ENCODE measurements at regions not wholly inside any gene's neighbourhood (a gene's known extent, or its start where the extent isn't known, plus 50 kb on each side); places are given as distances from the start of the nearest gene placed in this dataset.
"Not testable (repeated sequence)": the region's sequence is repeated elsewhere in the genome, so short reads cannot be mapped to it uniquely, and the experiment has no call there.

- H3K4me3 Mint-ChIP-seq, result no peak overlapping the region
- H3K4me1 Mint-ChIP-seq (ENCODE audit: low read depth), result peaks cover 3% of the 10 kb centered on the region
- no peak overlapping the region for H3K27ac Mint-ChIP-seq
- no peak for DNase-seq (ENCODE audit: low spot score)
- no peaks in the 10 kb centered on the region for H3K9me3 Mint-ChIP-seq
- peaks cover 20% of the 10 kb centered on the region for H3K27me3 Mint-ChIP-seq (ENCODE audit: low read depth)
- H3K36me3 Mint-ChIP-seq (ENCODE audit: low read depth), result no peaks in the 10 kb centered on the region
Observed at GRCh38 chr5:62206150-62206829, 99.7 kb upstream of the KIF2A start.

GRCh38 chr5:62208218-62208852 is 97.7 kb upstream of the KIF2A start:
- no peak overlapping the region for H3K27ac Mint-ChIP-seq
- no peak for DNase-seq (ENCODE audit: low spot score)
- peaks cover 18% of the 10 kb centered on the region for H3K27me3 Mint-ChIP-seq (ENCODE audit: low read depth)
- no peaks in the 10 kb centered on the region for H3K9me3 Mint-ChIP-seq
- no peak overlapping the region for H3K4me3 Mint-ChIP-seq
- peaks cover 3% of the 10 kb centered on the region for H3K4me1 Mint-ChIP-seq (ENCODE audit: low read depth)
- H3K36me3 Mint-ChIP-seq (ENCODE audit: low read depth), result no peaks in the 10 kb centered on the region

- DNase-seq (ENCODE audit: low spot score), result no peak
- H3K9me3 Mint-ChIP-seq, result no peaks in the 10 kb centered on the region
- peaks cover 26% of the 10 kb centered on the region for H3K27me3 Mint-ChIP-seq (ENCODE audit: low read depth)
- H3K36me3 Mint-ChIP-seq (ENCODE audit: low read depth), result no peaks in the 10 kb centered on the region
- no peak overlapping the region for H3K4me3 Mint-ChIP-seq
- H3K4me1 Mint-ChIP-seq (ENCODE audit: low read depth), result peaks cover 3% of the 10 kb centered on the region
- no peak overlapping the region for H3K27ac Mint-ChIP-seq
Observed at GRCh38 chr5:62211405-62211804, 94.6 kb upstream of the KIF2A start.

DNA sequence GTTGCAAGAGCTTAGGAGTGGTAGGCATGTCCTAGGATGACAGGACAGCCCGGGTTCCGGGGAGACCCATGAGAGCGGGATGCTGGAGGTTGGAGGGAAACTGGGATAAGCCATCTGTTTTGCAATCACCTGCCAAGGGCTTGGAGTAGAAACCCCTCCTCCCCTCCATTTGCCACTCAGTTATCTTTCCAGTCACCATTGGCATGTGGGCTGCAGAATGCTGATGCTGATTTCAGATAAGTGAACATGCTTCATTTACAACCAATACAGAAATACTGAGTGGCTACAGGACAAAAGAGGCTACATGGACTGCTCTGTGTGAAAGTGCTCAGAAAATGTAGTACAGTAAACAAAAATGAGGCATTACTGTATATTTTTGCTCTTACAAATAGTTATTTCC is 93.4 kb upstream of the KIF2A start:
- no peak overlapping the region for H3K27ac Mint-ChIP-seq
- no peak overlapping the region for H3K4me3 Mint-ChIP-seq
- H3K27me3 Mint-ChIP-seq (ENCODE audit: low read depth), result peaks cover 27% of the 10 kb centered on the region
- H3K9me3 Mint-ChIP-seq, result no peaks in the 10 kb centered on the region
- no peaks in the 10 kb centered on the region for H3K36me3 Mint-ChIP-seq (ENCODE audit: low read depth)
- no peak for DNase-seq (ENCODE audit: low spot score)
- H3K4me1 Mint-ChIP-seq (ENCODE audit: low read depth), result peaks cover 3% of the 10 kb centered on the region

GRCh38 chr5:62214701-62215100 is 91.3 kb upstream of the KIF2A start:
- peaks cover 28% of the 10 kb centered on the region for H3K27me3 Mint-ChIP-seq (ENCODE audit: low read depth)
- no peak for DNase-seq (ENCODE audit: low spot score)
- H3K9me3 Mint-ChIP-seq, result no peaks in the 10 kb centered on the region

DNA sequence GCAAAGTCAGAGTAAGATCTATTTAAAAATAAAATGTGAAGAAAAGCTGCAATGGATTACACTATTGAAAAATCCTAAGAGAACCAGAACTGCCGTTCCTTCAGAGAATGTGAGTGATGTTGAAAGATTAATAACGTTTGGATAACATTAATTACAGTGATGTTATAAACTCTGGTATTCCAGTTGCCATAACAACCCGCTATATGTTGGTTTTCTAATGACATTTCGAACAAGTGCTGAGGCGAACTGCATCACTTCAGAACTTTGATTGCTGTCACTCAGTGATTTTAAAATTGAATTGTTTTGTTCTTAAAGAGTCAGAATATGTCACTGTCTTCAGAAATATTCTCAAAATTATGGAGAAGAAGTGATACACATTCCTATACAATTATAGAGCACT is 89.4 kb upstream of the KIF2A start:
- H3K27me3 Mint-ChIP-seq (ENCODE audit: low read depth), result peaks cover 26% of the 10 kb centered on the region
- not testable (repeated sequence) for H3K4me1 Mint-ChIP-seq (ENCODE audit: low read depth); H3K36me3 Mint-ChIP-seq (ENCODE audit: low read depth); H3K4me3 Mint-ChIP-seq; H3K9me3 Mint-ChIP-seq; DNase-seq (ENCODE audit: low spot score); H3K27ac Mint-ChIP-seq

More at GRCh38 chr5:62214701-62215100, 91.3 kb upstream of the KIF2A start:
- Mint-ChIP-seq H3K4me3 (no peak overlapping the region), H3K4me1 (ENCODE audit: low read depth) (no peaks in the 10 kb centered on the region), H3K27ac (no peak overlapping the region), H3K36me3 (ENCODE audit: low read depth) (no peaks in the 10 kb centered on the region)

- H3K4me1 Mint-ChIP-seq (ENCODE audit: low read depth); DNase-seq (ENCODE audit: low spot score); H3K9me3 Mint-ChIP-seq; H3K27ac Mint-ChIP-seq; H3K36me3 Mint-ChIP-seq (ENCODE audit: low read depth); H3K4me3 Mint-ChIP-seq: not testable (repeated sequence)
- peaks cover 26% of the 10 kb centered on the region for H3K27me3 Mint-ChIP-seq (ENCODE audit: low read depth)
Observed at GRCh38 chr5:62217095-62217494, 88.9 kb upstream of the KIF2A start.

DNA sequence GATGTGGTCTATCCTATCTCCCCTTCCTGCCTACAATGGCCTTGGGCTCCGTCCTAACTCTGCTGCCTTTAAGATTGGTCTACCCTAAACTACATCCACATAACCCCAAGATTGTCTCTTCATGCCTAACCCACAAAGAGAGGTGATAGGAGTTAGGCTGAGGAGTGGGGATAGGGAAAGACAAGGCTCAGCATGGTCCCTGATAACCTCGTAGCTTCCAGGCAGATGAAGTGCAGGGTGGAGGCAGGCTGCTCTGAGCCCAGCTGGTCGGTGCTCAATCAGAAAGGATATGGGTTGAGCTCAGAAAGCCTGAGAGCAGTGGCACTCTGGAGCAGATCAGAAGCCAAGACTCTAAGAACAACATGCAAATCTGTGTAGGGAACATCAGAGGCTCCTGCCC is 87.1 kb upstream of the KIF2A start:
- not testable (repeated sequence) for H3K4me3 Mint-ChIP-seq

DNA sequence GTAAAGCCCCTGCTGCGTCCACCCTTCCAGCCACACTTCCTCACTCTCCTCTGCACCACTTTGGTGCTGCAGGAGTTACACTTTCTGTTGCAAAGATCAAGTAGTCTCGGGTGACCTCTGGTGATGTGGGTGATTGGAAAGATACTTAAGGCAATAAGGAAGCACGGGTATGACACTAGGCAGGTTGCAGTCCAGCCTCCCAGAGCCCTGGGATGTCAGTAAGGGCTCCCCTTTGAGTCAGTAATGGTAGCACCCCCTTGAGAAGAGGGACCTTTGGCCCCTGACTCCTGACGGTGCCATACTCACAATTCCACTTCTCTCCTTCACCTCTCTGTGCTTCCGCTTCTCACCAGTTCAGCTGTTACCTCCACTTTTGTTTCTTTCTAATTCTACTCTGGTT is 84.1 kb upstream of the KIF2A start:
- DNase-seq (ENCODE audit: low spot score); H3K36me3 Mint-ChIP-seq (ENCODE audit: low read depth); H3K27ac Mint-ChIP-seq; H3K4me3 Mint-ChIP-seq: not testable (repeated sequence)
- Mint-ChIP-seq H3K27me3 (ENCODE audit: low read depth) (peaks cover 10% of the 10 kb centered on the region), H3K9me3 (peaks cover 16% of the 10 kb centered on the region), H3K4me1 (ENCODE audit: low read depth) (peaks cover 19% of the 10 kb centered on the region)

More for the DNA sequence above, 87.1 kb upstream of the KIF2A start:
- not testable (repeated sequence) for H3K27ac Mint-ChIP-seq; H3K9me3 Mint-ChIP-seq; H3K36me3 Mint-ChIP-seq (ENCODE audit: low read depth); H3K4me1 Mint-ChIP-seq (ENCODE audit: low read depth); DNase-seq (ENCODE audit: low spot score)
- H3K27me3 Mint-ChIP-seq (ENCODE audit: low read depth), result peaks cover 20% of the 10 kb centered on the region

- not testable (repeated sequence) for DNase-seq (ENCODE audit: low spot score)
Observed at GRCh38 chr5:62222305-62222704, 83.7 kb upstream of the KIF2A start.

DNA sequence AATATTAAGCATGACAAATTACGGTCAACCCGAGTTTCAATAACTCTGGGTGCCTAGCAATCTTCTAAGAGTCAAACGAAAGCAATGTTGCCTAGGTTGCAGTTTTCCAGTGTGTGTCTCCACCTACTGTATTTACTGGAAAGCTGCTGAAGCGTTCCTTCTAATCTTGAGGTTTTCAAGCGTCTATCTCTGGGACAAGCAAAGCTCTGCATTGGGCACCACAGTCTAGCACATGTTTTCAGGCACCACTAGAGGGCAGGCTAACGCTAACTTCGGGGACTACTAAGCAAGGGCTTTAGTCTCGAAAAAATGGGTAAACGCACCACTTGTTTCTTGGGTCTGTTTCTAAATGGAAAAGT is 82.7 kb upstream of the KIF2A start:
- peaks cover 20% of the 10 kb centered on the region for H3K4me1 Mint-ChIP-seq (ENCODE audit: low read depth)
- H3K27me3 Mint-ChIP-seq (ENCODE audit: low read depth); H3K36me3 Mint-ChIP-seq (ENCODE audit: low read depth): not testable (repeated sequence)
- peaks cover 23% of the 10 kb centered on the region for H3K9me3 Mint-ChIP-seq
- H3K4me3 Mint-ChIP-seq, result peak overlapping the region; percentile 67
- H3K27ac Mint-ChIP-seq, result peak overlapping the region; percentile 81
- DNase-seq (ENCODE audit: low spot score), result peak; percentile 80

More at GRCh38 chr5:62222305-62222704, 83.7 kb upstream of the KIF2A start:
- not testable (repeated sequence) for H3K27me3 Mint-ChIP-seq (ENCODE audit: low read depth); H3K27ac Mint-ChIP-seq; H3K4me3 Mint-ChIP-seq; H3K36me3 Mint-ChIP-seq (ENCODE audit: low read depth)
- Mint-ChIP-seq H3K4me1 (ENCODE audit: low read depth) (peaks cover 20% of the 10 kb centered on the region), H3K9me3 (peaks cover 17% of the 10 kb centered on the region)

- not testable (repeated sequence) for H3K27me3 Mint-ChIP-seq (ENCODE audit: low read depth); DNase-seq (ENCODE audit: low spot score)
- peak overlapping the region; percentile 67 for H3K4me3 Mint-ChIP-seq
- peaks cover 25% of the 10 kb centered on the region for H3K4me1 Mint-ChIP-seq (ENCODE audit: low read depth)
- peaks cover 38% of the 10 kb centered on the region for H3K9me3 Mint-ChIP-seq
- peak overlapping the region; percentile 81 for H3K27ac Mint-ChIP-seq
- peaks cover 17% of the 10 kb centered on the region for H3K36me3 Mint-ChIP-seq (ENCODE audit: low read depth)
Observed at GRCh38 chr5:62224987-62225601, 80.9 kb upstream of the KIF2A start.

DNA sequence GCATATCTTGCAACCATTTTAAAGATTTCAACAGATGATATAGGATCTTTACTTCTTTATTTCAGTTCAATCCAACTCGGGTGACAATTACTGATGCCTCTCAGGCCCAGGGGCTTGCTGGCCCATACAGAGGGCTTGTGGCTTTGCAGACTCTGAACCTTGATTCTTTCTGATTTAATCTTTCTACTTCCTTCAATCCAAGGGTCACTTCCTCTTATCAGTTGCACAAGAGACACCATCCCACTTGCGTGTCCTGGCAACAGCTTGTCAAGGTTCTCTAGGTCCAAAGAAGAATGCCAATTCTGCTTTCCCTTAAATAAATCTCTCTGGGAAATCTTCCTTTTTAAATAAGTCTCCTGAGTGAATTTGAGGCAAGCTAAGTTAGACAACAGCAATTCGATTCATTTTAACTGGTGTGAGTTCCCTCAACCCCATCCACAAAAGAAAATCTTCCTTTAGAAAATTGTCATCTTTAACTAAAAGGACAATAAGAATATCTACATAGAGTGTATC is 75.1 kb upstream of the KIF2A start:
- Mint-ChIP-seq H3K36me3 (ENCODE audit: low read depth) (peaks cover 19% of the 10 kb centered on the region), H3K4me1 (ENCODE audit: low read depth) (peaks cover 43% of the 10 kb centered on the region), H3K9me3 (peaks cover 33% of the 10 kb centered on the region)

DNA sequence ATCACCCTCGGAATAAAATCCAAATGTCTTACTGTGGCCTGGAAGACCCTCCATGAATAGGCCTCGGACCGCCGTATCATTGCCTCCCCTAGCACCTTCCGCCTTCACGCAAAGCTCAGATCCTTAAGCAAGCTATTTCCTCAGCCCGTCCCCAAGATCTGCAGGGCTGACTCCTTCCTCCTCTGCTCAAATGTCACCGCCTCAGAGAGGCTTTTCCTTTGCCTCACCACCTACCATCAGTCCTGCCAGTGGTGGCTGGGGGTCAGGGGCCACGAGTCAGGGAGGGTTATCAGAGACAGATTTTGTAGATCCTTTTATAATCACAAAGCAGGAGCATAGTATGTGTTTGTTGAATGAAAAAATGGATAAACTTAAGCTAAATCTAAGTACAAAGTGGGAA is 74.4 kb upstream of the KIF2A start:
- DNase-seq (ENCODE audit: low spot score), result no peak
- peaks cover 49% of the 10 kb centered on the region for H3K4me1 Mint-ChIP-seq (ENCODE audit: low read depth)
- H3K27ac Mint-ChIP-seq, result no peak overlapping the region
- no peak overlapping the region for H3K4me3 Mint-ChIP-seq
- H3K27me3 Mint-ChIP-seq (ENCODE audit: low read depth), result no peaks in the 10 kb centered on the region
- H3K9me3 Mint-ChIP-seq, result peaks cover 26% of the 10 kb centered on the region
- H3K36me3 Mint-ChIP-seq (ENCODE audit: low read depth), result peaks cover 19% of the 10 kb centered on the region

More for the DNA sequence above, 75.1 kb upstream of the KIF2A start:
- DNase-seq (ENCODE audit: low spot score); H3K4me3 Mint-ChIP-seq; H3K27me3 Mint-ChIP-seq (ENCODE audit: low read depth); H3K27ac Mint-ChIP-seq: not testable (repeated sequence)
